BJ (cell line): ENCODE measurements at regions not wholly inside any gene's neighbourhood (a gene's known extent, or its start where the extent isn't known, plus 50 kb on each side); places are given as distances from the start of the nearest gene placed in this dataset.

Source experiments
- CTCF ChIA-PET: fragments of 350-600 bp; formaldehyde crosslinking; extraction: SDS; loops from one replicate; lab custom pipeline; 2021; ENCODE audit warnings: antibody characterized with exemption, inconsistent platforms; lab: Yijun Ruan, JAX
- POLR2A ChIA-PET: fragments of 300-600 bp; sonication (Branson Sonifier 250); formaldehyde crosslinking; extraction: SDS; loops from one replicate; lab custom pipeline; 2021; ENCODE audit warnings: antibody characterized with exemption; lab: Charles Lee
- DNase-seq: peaks from one replicate; pipeline ENCODE4 v3.0.0-alpha.2; 2011; ENCODE audit warnings: low read depth
- H3K27me3 ChIP-seq: 2 replicates; pipeline ENCODE4 v1.6.0; 2011; ENCODE audit warnings: low read length; ENCODE audit not compliant: control insufficient read depth, insufficient read depth
- H3K36me3 ChIP-seq: 2 replicates; pipeline ENCODE4 v1.5.1; 2011; ENCODE audit warnings: low read length; ENCODE audit not compliant: control insufficient read depth, insufficient read depth
- H3K4me3 ChIP-seq: 2 replicates; pipeline ENCODE4 v1.5.1; 2011; ENCODE audit warnings: low read depth, mild to moderate bottlenecking, control low read depth, low read length
- TF ChIP-seq, protein P1 (sequence below): IDR thresholded peaks from 2 replicates; pipeline ENCODE4 v1.5.1; 2011; ENCODE audit warnings: low read depth, mild to moderate bottlenecking, control low read depth, inconsistent platforms, low read length, moderate library complexity; ENCODE audit not compliant: insufficient read depth

DNA sequence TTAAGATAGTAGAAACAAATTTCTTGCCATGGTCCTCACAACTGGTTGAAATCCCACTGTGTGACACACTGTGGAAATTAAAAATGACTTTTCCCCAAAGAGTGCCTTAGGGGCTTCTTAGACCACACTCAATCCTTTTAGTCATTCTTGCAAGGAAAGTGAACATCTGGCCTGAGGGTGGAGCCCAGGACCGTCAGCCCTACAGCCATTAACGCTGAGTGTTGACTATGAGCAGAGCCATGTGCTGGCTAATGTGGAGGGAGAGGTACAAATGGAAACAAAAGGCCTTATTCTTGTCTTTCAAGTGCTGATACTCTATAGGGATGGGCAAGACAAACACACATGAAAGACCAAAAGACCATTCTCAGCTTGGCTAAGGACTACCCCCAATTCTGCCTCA lies 456.5 kb downstream of the ZSWIM6 start:
- TF ChIP-seq, protein P1, sequence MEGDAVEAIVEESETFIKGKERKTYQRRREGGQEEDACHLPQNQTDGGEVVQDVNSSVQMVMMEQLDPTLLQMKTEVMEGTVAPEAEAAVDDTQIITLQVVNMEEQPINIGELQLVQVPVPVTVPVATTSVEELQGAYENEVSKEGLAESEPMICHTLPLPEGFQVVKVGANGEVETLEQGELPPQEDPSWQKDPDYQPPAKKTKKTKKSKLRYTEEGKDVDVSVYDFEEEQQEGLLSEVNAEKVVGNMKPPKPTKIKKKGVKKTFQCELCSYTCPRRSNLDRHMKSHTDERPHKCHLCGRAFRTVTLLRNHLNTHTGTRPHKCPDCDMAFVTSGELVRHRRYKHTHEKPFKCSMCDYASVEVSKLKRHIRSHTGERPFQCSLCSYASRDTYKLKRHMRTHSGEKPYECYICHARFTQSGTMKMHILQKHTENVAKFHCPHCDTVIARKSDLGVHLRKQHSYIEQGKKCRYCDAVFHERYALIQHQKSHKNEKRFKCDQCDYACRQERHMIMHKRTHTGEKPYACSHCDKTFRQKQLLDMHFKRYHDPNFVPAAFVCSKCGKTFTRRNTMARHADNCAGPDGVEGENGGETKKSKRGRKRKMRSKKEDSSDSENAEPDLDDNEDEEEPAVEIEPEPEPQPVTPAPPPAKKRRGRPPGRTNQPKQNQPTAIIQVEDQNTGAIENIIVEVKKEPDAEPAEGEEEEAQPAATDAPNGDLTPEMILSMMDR, result no peak
- Histone ChIP-seq H3K27me3 (no peaks in the 10 kb centered on the region), H3K36me3 (no peaks in the 10 kb centered on the region), H3K4me3 (no peak overlapping the region)
- POLR2A ChIA-PET, result no interaction called here
- DNase-seq, result no peak
- CTCF ChIA-PET, result no interaction called here

DNA sequence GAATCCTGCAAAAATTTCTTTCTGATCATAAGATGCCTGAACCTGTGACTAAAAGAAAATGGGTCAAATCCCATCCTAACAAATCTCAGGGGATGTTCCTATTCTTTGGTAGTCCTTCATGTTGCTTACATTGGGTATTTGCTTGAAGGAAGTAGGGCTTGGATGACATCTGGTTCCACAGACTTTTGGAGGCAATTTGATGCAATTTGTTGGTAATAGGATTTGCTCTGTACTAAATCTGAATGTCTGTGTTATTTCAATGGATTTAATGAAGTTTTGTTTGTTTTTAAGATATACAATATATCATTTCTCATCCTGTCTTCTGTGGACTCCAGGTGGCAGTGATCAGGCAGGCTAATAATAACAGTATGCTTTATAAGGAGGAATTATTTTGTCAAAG lies 457.9 kb downstream of the ZSWIM6 start:
- CTCF ChIA-PET, result interaction anchor here (0.6 kb wide), 1 partner anchor 353 kb away, joined by 3 read pairs; no protein-coding TSS in a partner anchor
- TF ChIP-seq, protein P1, result no peak
- Histone ChIP-seq H3K36me3 (no peaks in the 10 kb centered on the region), H3K27me3 (no peaks in the 10 kb centered on the region), H3K4me3 (no peak overlapping the region)
- DNase-seq, result no peak
- POLR2A ChIA-PET, result no interaction called here

DNA sequence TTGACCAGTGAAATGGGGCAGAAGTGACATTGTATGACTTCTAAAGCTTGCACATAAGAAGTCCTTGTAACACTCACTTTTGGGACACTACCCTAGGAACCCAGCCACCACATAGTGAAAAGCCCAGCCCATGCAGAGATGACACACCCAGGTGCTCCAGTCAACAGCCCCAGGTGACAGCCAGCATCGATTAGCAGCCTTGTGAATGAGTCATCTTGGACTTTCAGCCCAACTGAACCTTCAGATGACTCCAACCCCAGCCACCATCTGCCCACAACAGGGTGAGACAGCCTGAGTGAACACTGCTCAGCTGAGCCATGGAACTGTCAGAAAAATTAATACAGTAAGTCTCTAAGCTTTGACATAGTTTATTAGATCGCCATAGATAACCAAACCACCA lies 458.6 kb downstream of the ZSWIM6 start:
- no peaks in the 10 kb centered on the region for H3K27me3 ChIP-seq
- TF ChIP-seq, protein P1, result no peak
- DNase-seq, result no peak
- POLR2A ChIA-PET, result no interaction called here
- H3K4me3 ChIP-seq, result no peak overlapping the region
- no peaks in the 10 kb centered on the region for H3K36me3 ChIP-seq
- CTCF ChIA-PET, result interaction anchor here (0.6 kb wide), 1 partner anchor 353 kb away, joined by 3 read pairs; no protein-coding TSS in a partner anchor

DNA sequence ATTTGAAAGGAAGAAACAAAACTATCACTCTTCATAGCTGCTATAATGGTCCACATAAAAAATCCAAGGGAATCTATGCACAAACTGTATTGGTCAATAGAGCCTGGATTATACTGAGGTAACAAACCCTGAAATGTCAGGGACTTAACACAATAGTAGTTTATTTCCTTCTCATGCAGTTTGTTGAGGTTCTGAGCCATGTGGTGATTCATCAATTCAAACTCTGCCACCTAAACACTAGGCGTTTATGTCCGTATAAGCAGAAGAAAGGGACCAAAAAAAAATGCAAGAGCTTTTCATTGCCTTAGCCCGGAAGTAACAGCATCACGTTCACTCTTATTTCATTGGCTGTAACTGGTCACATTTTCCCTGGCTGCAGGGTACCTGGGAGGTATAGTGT lies 464.7 kb downstream of the ZSWIM6 start:
- H3K4me3 ChIP-seq, result no peak overlapping the region
- ChIA-PET POLR2A (no interaction called here), CTCF (interaction anchor here (0.5 to 0.8 kb wide), 2 partner anchors 64 to 741 kb away, joined by 3 to 4 read pairs; no protein-coding TSS in a partner anchor)
- TF ChIP-seq, protein P1, result no peak
- H3K36me3 ChIP-seq, result no peaks in the 10 kb centered on the region
- no peak for DNase-seq
- H3K27me3 ChIP-seq, result no peaks in the 10 kb centered on the region

DNA sequence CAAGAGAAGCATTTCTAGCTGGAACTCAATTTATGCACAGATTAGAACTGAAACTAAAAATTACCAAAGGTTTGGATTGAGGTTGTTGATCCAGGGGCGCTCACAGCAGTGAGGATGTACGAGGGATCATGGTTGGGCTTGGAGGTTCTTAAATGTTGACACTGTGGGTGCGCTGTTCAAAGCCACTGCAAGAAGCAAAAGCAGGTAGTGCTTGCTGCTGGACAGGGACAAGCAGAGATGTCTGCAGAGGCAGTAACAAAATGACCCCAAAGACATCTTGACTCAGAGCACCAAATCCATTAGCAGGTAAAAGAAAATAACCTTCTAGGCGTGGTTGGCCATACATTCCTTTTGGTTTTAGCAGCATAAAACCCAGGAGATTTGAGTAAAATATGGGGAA lies 468.4 kb downstream of the ZSWIM6 start:
- H3K27me3 ChIP-seq, result no peaks in the 10 kb centered on the region; the same call in 1 of the 2 replicates
- TF ChIP-seq, protein P1, result no peak
- POLR2A ChIA-PET, result no interaction called here
- CTCF ChIA-PET, result no interaction called here
- H3K4me3 ChIP-seq, result no peak overlapping the region
- H3K36me3 ChIP-seq, result no peaks in the 10 kb centered on the region
- no peak for DNase-seq
